ENCODE measurements at regions not wholly inside any gene's neighbourhood (a gene's known extent, or its start where the extent isn't known, plus 50 kb on each side); places are given as distances from the start of the nearest gene placed in this dataset.

DNA sequence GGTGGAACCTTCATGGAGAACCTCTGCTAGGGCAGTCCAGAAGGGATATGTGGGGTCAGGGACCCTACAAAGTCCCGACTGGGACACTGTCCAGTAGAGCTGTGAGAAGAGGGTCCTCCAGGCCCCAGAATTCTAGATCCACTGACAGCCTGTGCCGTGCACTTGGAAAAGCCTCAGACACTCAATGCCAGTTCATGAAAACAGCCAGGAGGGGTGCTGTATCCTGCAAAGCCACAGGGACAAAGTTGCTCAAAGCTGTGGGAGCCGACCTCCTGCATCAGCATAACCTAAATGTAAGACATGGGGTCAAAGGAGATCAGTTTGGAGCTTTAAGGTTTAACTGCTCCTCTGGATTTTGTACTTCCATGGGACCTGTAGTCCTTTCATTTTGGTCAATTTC lies 448.8 kb upstream of the CADM2 start:
- Mint-ChIP-seq H3K27me3 (ENCODE audit: low read depth, poor library complexity) (peaks cover 2% of the 10 kb centered on the region), H3K27ac (no peak overlapping the region), H3K36me3 (ENCODE audit: low read depth) (no peaks in the 10 kb centered on the region), H3K4me1 (no peaks in the 10 kb centered on the region), H3K4me3 (no peak overlapping the region), H3K9me3 (peaks cover 9% of the 10 kb centered on the region)
- TF ChIP-seq, protein P1, sequence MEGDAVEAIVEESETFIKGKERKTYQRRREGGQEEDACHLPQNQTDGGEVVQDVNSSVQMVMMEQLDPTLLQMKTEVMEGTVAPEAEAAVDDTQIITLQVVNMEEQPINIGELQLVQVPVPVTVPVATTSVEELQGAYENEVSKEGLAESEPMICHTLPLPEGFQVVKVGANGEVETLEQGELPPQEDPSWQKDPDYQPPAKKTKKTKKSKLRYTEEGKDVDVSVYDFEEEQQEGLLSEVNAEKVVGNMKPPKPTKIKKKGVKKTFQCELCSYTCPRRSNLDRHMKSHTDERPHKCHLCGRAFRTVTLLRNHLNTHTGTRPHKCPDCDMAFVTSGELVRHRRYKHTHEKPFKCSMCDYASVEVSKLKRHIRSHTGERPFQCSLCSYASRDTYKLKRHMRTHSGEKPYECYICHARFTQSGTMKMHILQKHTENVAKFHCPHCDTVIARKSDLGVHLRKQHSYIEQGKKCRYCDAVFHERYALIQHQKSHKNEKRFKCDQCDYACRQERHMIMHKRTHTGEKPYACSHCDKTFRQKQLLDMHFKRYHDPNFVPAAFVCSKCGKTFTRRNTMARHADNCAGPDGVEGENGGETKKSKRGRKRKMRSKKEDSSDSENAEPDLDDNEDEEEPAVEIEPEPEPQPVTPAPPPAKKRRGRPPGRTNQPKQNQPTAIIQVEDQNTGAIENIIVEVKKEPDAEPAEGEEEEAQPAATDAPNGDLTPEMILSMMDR (IDR thresholded peaks at IDR 0.05): no peak
- no peak for DNase-seq

DNA sequence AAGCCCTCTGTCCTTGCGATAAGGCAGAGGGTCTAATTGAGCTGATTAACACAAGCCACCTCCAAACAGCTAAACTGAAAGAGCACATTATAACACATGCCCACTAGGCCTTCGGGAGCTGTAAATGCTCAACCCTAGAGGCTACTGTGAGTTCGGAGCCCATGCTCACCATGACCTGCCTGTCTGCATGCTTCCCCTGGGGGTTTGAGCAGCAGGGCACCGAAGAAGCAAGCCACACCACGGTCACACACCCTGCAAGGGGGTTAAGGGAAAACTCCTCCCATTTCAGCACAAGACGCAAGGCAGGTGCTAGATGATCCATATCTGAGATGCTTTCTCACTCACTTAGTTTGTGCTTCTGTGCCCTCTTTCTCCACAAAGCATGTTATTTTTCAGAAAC lies 435.9 kb upstream of the CADM2 start:
- H3K9me3 Mint-ChIP-seq: peaks cover 21% of the 10 kb centered on the region
- no peak overlapping the region for H3K4me3 Mint-ChIP-seq
- H3K27ac Mint-ChIP-seq: no peak overlapping the region
- no peaks in the 10 kb centered on the region for H3K36me3 Mint-ChIP-seq (ENCODE audit: low read depth)
- H3K4me1 Mint-ChIP-seq: no peaks in the 10 kb centered on the region
- H3K27me3 Mint-ChIP-seq (ENCODE audit: low read depth, poor library complexity): peaks cover 4% of the 10 kb centered on the region
- no peak for DNase-seq
- TF ChIP-seq, protein P1 (IDR thresholded peaks at IDR 0.05): no peak

DNA sequence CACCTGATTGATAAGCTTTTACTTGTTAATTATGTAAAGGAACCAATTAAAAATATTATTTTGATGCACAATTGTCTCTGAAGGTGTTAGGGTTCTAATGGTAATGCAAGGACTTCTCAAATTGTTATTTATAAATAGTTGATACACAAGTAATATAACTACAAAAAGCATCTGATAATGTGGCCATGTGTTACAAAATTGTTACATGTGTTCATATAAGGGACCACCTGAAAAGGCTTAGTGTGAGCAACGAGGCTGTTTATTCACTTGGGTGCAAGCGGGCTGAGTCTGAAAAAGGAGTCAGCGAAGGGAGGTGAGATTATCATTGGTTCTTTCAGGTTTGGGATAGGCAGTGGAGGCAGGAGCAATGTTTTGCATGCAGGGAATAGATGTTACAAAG lies 421.9 kb upstream of the CADM2 start:
- Mint-ChIP-seq H3K4me1 (no peaks in the 10 kb centered on the region), H3K27ac (no peak overlapping the region), H3K4me3 (no peak overlapping the region), H3K36me3 (ENCODE audit: low read depth) (no peaks in the 10 kb centered on the region), H3K27me3 (ENCODE audit: low read depth, poor library complexity) (no peaks in the 10 kb centered on the region), H3K9me3 (peaks cover 18% of the 10 kb centered on the region)
- TF ChIP-seq, protein P1 (IDR thresholded peaks at IDR 0.05): no peak
- no peak for DNase-seq

- H3K9me3 Mint-ChIP-seq: peaks cover 18% of the 10 kb centered on the region
- H3K4me3 Mint-ChIP-seq: no peak overlapping the region
- DNase-seq: no peak
- H3K27me3 Mint-ChIP-seq (ENCODE audit: low read depth, poor library complexity): no peaks in the 10 kb centered on the region
- H3K4me1 Mint-ChIP-seq: no peaks in the 10 kb centered on the region
- TF ChIP-seq, protein P1 (IDR thresholded peaks at IDR 0.05): no peak
- H3K36me3 Mint-ChIP-seq (ENCODE audit: low read depth): no peaks in the 10 kb centered on the region
- H3K27ac Mint-ChIP-seq: no peak overlapping the region
Measured at GRCh38 chr3:84538597-84538996, 420.2 kb upstream of the CADM2 start.

DNA sequence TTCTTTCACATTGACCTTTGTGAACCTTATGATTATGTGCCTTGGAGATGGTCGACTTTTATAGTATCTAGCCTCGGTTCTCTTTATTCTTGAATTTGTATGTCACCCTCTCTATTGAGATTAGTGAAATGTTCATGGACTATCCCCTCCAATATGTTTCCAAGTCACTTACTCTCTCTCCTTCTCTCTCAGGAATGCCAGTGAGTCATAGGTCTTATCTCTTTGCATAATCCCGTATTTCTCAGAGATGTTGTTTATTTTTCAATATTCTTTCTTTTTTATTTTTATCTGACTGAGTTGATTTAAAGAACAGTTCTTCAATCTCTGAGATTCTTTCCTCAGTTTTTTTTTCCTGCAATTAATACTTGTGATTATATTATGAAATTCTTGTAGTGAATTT lies 411.6 kb upstream of the CADM2 start:
- no peak overlapping the region for H3K27ac Mint-ChIP-seq
- no peaks in the 10 kb centered on the region for H3K4me1 Mint-ChIP-seq
- no peaks in the 10 kb centered on the region for H3K36me3 Mint-ChIP-seq (ENCODE audit: low read depth)
- no peaks in the 10 kb centered on the region for H3K27me3 Mint-ChIP-seq (ENCODE audit: low read depth, poor library complexity)
- no peak overlapping the region for H3K4me3 Mint-ChIP-seq
- DNase-seq: no peak
- peaks cover 10% of the 10 kb centered on the region for H3K9me3 Mint-ChIP-seq
- TF ChIP-seq, protein P1 (IDR thresholded peaks at IDR 0.05): no peak
